ENCODE measurements at regions not wholly inside any gene's neighbourhood (a gene's known extent, or its start where the extent isn't known, plus 50 kb on each side); places are given as distances from the start of the nearest gene placed in this dataset.

DNA sequence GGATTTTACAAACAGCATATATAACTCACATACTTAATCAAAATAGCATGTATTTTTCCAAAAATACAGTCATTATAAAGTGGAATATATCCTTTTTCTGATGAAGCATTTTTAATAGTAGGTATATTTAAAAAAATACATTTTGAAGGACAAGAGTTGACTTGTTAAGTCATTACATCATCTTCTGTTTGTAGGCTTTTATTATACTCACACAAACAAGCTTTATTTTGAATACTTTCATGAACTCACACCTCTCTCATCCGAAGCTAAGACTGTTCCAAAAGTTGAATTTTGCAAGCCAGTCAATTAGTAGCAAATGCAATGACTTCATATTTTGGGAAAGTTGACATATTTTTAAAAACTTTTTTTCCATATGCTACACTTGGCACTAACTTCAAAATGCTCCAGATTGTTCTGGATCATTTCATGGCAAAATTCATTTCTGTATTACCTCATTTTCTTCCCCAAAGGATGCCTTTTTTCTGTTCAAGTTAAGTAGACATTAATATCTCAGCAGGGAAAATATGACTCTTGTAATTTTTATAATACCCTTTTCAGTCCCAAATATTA is 68.5 kb upstream of the WDR75 start:
- no peak for DNase-seq (ENCODE audit: low read depth)

DNA sequence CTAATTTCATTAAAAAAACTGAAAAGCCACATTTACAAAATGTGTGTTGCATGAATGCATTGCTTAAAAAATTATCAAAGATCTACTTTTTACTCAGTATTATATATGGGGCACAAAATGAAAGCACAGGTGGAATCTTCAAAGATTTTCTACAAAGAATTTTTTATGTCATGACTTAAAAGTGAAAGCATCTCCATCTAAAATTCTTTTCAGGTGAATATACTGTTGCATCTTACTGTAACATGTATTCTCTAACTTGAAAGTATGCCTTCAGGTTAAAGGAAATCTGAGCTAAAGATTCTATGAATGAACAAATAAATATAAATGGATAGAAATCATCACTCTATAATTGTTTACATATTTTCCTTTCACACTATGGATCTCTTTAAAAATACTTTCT is 66.8 kb upstream of the WDR75 start:
- no peak for DNase-seq (ENCODE audit: low read depth)

DNA sequence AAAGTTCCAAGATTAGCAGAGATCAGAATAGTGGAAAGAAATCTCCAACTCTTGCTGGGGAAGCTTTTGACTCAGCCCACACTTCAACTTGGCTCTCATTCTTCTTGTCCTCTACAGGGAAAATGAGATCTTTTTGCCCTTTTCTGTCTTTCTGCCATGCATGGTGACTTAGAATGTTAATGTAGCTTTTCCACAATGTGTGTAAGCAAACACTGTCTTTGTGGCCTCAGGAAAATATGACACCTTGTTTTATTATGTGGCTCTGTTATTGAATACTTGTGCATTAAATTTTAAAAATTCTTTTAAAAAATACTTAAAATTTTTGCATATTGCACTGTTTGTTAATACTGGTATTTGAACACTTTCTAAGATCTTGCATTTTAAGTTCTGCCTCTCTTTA is 65.4 kb upstream of the WDR75 start:
- no peak for DNase-seq (ENCODE audit: low read depth)

DNA sequence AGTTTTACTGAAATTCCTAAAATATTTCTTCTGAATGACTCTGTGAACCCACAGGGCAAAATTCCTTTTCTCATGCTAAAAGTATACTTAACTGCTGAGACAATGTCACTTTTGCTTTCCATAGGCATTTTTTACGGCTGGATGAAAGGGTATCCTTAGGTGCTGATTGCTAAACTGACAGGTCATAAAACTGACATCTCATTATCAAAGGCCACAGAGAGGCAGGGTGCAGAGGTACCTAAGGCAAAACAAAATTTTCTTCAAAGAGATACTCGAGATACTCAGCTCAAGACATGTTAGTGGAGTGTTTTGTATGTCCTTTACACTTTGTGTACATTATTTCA is 62.0 kb upstream of the WDR75 start:
- DNase-seq (ENCODE audit: low read depth): no peak

DNA sequence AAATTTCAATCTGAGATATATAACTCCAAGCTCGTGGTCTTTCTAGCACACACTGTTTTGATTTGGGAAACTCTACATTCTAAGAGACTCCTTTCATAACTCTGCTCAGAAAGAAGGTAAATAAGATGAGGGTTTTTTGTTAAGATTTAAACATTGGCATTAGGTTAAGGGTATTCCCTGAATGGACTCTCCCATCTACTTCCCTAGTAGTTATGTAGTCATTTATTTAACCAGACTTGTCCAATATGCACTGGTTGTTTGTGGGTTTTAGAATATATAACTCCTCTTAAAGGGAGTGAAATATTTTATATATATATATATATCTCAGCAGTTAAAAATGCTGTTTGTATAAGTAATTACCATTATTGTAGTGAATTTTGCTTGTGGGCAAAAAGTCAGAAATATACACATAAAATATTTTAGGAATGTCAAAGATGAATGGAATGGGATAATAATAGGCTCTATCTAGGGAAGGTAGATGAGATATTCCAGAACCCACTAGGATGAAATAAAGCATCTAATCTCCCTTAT is 61.5 kb upstream of the WDR75 start:
- no peak for DNase-seq (ENCODE audit: low read depth)

DNA sequence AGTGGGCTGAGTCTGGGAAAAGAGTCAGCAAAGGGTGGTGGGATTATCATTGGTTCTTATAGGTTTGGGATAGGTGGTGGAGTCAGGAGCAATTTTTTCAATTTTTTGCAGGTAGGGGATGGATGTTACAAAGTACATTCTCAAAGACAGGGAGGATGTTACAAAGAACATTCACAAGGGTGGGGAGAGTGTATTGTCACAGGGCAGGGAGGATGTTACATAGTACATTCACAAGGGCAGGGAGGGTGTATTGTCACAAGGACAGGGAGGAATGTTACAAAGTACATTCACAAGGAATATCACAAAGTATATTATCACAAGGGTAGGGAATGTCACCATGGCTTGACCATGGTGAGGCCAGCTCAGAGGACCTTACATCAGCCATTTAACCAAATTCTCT is 58.6 kb upstream of the WDR75 start:
- DNase-seq (ENCODE audit: low read depth): no peak

DNA sequence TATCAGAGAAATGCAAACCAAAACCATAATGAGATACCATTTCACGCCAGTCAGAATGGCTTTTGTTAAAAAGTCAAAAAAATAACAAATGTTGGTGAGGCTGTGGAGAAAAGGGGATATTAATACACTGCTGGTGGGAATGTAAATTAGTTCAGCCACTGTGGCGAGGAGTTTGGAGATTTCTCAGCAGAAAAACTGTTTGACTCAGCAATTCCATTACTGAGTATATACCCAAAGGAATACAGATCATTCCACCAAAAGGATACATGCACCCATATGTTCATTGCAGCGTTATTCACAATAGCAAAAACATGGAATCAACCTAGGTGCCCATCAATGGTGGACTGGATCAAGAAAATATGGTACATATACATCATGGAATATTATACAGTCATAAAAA is 54.5 kb upstream of the WDR75 start:
- no peak for DNase-seq (ENCODE audit: low read depth)

DNA sequence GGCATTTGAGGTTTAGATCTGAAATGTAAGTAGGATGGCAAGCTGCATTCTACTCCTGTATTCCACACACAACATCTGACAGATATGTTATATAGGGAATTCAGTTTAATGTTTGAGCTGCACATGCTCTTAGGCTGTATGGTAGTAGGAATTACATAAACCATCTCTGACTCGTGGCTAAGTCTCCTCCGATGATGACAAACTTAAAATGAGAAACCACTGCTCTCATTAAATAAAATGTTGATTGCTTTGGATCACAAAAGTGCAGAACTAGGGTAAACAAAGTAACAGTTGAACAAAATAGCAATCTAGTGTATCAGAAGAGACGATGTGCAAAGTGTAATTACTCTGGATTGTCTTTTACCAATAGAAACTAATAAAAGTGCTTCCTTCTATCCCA is 50.1 kb upstream of the WDR75 start:
- DNase-seq (ENCODE audit: low read depth): no peak

All from activated T-cell treated with anti-CD3 and anti-CD28 coated beads for 1 hour (primary cell).